NB4 (cell line): ENCODE measurements at regions not wholly inside any gene's neighbourhood (a gene's known extent, or its start where the extent isn't known, plus 50 kb on each side); places are given as distances from the start of the nearest gene placed in this dataset.

ENCODE experiments used
- MYC ChIP-seq: IDR thresholded peaks from 2 replicates; pipeline ENCODE4 v1.6.1; 2011; ENCODE audit warnings: low read depth, low read length
- POLR2A ChIP-seq: IDR thresholded peaks from 2 replicates; pipeline ENCODE4 v1.6.1; 2011; ENCODE audit warnings: mild to moderate bottlenecking; ENCODE audit not compliant: insufficient read length; ENCODE audit errors: extremely low read depth
- TF ChIP-seq, protein P1 (sequence below): IDR thresholded peaks from one replicate; pipeline ENCODE4 v1.5.1; 2012; ENCODE audit warnings: low read depth, low read length
- TF ChIP-seq, protein P2 (sequence below): IDR thresholded peaks from 2 replicates; pipeline ENCODE4 v1.6.1; 2011; ENCODE audit warnings: low read depth, low read length

DNA sequence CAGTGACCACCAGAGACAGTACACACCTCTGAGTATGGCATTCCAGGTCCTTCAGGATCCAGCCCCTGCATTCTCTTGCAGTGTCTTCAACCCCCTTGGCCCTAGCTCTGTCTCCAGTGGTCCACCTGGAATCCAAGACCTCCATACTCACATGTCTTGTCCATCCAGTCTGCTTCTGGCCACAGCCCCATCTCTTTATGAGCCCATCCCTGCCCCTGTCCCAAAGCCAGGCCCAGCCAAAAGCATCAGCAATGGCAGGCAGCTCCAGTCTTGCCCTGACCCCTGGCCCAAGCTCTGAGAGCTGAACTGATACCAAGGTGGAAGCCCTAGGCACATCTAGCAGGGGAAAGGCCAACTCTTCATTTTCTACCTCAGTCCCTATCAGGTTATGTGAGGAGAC, 119.6 kb upstream of the PTPRT start:
- TF ChIP-seq, protein P1, sequence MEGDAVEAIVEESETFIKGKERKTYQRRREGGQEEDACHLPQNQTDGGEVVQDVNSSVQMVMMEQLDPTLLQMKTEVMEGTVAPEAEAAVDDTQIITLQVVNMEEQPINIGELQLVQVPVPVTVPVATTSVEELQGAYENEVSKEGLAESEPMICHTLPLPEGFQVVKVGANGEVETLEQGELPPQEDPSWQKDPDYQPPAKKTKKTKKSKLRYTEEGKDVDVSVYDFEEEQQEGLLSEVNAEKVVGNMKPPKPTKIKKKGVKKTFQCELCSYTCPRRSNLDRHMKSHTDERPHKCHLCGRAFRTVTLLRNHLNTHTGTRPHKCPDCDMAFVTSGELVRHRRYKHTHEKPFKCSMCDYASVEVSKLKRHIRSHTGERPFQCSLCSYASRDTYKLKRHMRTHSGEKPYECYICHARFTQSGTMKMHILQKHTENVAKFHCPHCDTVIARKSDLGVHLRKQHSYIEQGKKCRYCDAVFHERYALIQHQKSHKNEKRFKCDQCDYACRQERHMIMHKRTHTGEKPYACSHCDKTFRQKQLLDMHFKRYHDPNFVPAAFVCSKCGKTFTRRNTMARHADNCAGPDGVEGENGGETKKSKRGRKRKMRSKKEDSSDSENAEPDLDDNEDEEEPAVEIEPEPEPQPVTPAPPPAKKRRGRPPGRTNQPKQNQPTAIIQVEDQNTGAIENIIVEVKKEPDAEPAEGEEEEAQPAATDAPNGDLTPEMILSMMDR: no peak
- TF ChIP-seq MYC (no peak), POLR2A (no peak)
- TF ChIP-seq, protein P2, sequence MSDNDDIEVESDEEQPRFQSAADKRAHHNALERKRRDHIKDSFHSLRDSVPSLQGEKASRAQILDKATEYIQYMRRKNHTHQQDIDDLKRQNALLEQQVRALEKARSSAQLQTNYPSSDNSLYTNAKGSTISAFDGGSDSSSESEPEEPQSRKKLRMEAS: no peak
